ENCODE measurements at regions not wholly inside any gene's neighbourhood (a gene's known extent, or its start where the extent isn't known, plus 50 kb on each side); places are given as distances from the start of the nearest gene placed in this dataset.

GRCh38 chr4:122978789-122979188, 56.4 kb upstream of the NUDT6 start:
- no peak for TF ChIP-seq FOXM1 (IDR thresholded peaks at IDR 0.05; ENCODE audit: borderline replicate concordance)
- TF ChIP-seq SUZ12 (IDR thresholded peaks at IDR 0.05): no peak
- no peak for TF ChIP-seq FOXK2 (IDR thresholded peaks at IDR 0.05)
- TF ChIP-seq, protein P1, sequence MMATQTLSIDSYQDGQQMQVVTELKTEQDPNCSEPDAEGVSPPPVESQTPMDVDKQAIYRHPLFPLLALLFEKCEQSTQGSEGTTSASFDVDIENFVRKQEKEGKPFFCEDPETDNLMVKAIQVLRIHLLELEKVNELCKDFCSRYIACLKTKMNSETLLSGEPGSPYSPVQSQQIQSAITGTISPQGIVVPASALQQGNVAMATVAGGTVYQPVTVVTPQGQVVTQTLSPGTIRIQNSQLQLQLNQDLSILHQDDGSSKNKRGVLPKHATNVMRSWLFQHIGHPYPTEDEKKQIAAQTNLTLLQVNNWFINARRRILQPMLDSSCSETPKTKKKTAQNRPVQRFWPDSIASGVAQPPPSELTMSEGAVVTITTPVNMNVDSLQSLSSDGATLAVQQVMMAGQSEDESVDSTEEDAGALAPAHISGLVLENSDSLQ (IDR thresholded peaks at IDR 0.05): no peak
- no peak for TF ChIP-seq FOXA1 (IDR thresholded peaks at IDR 0.05)
- no peak for TF ChIP-seq ELF4 (IDR thresholded peaks at IDR 0.05)
- no peak for TF ChIP-seq TARDBP (IDR thresholded peaks at IDR 0.05)
- no peak for TF ChIP-seq SP1 (IDR thresholded peaks at IDR 0.05)
- TF ChIP-seq NFRKB (IDR thresholded peaks at IDR 0.05): no peak
- TF ChIP-seq L3MBTL2 (conservative IDR thresholded peaks at IDR 0.05): no peak
- no peak for TF ChIP-seq ARNT (IDR thresholded peaks at IDR 0.05)
- TF ChIP-seq BHLHE40 (IDR thresholded peaks at IDR 0.05; ENCODE audit: borderline replicate concordance): no peak
- TF ChIP-seq ZNF384 (IDR thresholded peaks at IDR 0.05): no peak

All from HEK293T (cell line).